ENCODE measurements at regions not wholly inside any gene's neighbourhood (a gene's known extent, or its start where the extent isn't known, plus 50 kb on each side); places are given as distances from the start of the nearest gene placed in this dataset.

GRCh38 chr1:212557739-212558692 lies 50.5 kb upstream of the ATF3 start:
- Histone ChIP-seq H3K9me3 (ENCODE audit: control insufficient read depth in 4 of 4, low read length in 3 of 4) (no peaks in the 10 kb centered on the region), H3K4me1 (ENCODE audit: control insufficient read depth in 4 of 4, insufficient read depth in 4 of 4, low read length in 3 of 4) (peaks cover 0 to 7% (median 0%) of the 10 kb centered on the region in 4 donors), H3K27me3 (ENCODE audit: control insufficient read depth in 4 of 4, insufficient read depth in 4 of 4, low read length in 3 of 4) (no peaks in the 10 kb centered on the region), H3K27ac (ENCODE audit: low read depth in 1 of 2, low read length in 2 of 2) (peak overlapping the region; percentile 82 to 96), H3K9ac (ENCODE audit: low read depth in 1 of 2, low read length in 2 of 2) (peak overlapping the region; percentile 49 to 73), H3K4me3 (ENCODE audit: low read depth in 1 of 3, low read length in 3 of 3) (peak overlapping the region; percentile 16 to 64 (median 62)), H3K36me3 (ENCODE audit: control insufficient read depth in 4 of 4, insufficient read depth in 3 of 4, low read depth in 1 of 4, low read length in 3 of 4) (no peaks in the 10 kb centered on the region)
- 10% methylated on average over 47 of the region's 47 CpGs for WGBS
- TF ChIP-seq HNF4A (conservative IDR thresholded peaks at IDR 0.05) (peak in 1 of 2 donors; percentile 46), RXRA (IDR thresholded peaks at IDR 0.05) (peak; percentile 84 to 90), SP1 (IDR thresholded peaks at IDR 0.05) (peak; percentile 63), ZBTB33 (IDR thresholded peaks at IDR 0.05) (no peak), REST (IDR thresholded peaks at IDR 0.05) (peak; percentile 48), ATF3 (IDR thresholded peaks at IDR 0.05) (no peak), FOXA1 (IDR thresholded peaks at IDR 0.05) (no peak), MAX (IDR thresholded peaks at IDR 0.05) (no peak), RAD21 (IDR thresholded peaks at IDR 0.05) (peak in 1 of 2 donors; percentile 23), JUND (IDR thresholded peaks at IDR 0.05) (no peak), FOXA2 (IDR thresholded peaks at IDR 0.05) (no peak), HNF4G (IDR thresholded peaks at IDR 0.05) (no peak), CTCF (IDR thresholded peaks at IDR 0.05; ENCODE audit: low read depth, low read length, missing input control) (no peak), EGR1 (IDR thresholded peaks at IDR 0.05; ENCODE audit: low read depth in 2 of 2) (no peak), NR2F2 (IDR thresholded peaks at IDR 0.05) (peak; percentile 88), TAF1 (conservative IDR thresholded peaks at IDR 0.05) (no peak), YY1 (IDR thresholded peaks at IDR 0.05) (peak; percentile 64), GABPA (IDR thresholded peaks at IDR 0.05 in 1 of 2, conservative IDR thresholded peaks at IDR 0.05 in 1 of 2) (no peak)
- DNase-seq (ENCODE audit: low spot score): no peak

Data from liver (tissue), 8 donors.